K562 (cell line): ENCODE measurements at regions not wholly inside any gene's neighbourhood (a gene's known extent, or its start where the extent isn't known, plus 50 kb on each side); places are given as distances from the start of the nearest gene placed in this dataset.

Experiments used
- ATAC-seq: fragments of 200-7000 bp; cut with Tn5 transposase; 3 replicates; pipeline ENCODE4 v1.9.1; 2020; ENCODE audit warnings: moderate library complexity
- BruUV-seq: library from RNA; stranded (reverse); fragments of 400-500 nt; replicated peaks from 2 replicates; lab custom pipeline; 2021; lab: Mats Ljungman, UMichigan
- CTCF ChIA-PET: fragments of 300-600 bp; formaldehyde crosslinking; extraction: SDS; loops from one replicate; lab custom pipeline; 2021; ENCODE audit warnings: low intra/inter-chr PET ratio; lab: Yijun Ruan, JAX
- POLR2A ChIA-PET: fragments of 300-600, 350-650 bp; sonication (Branson Sonifier 250); formaldehyde crosslinking; extraction: SDS; loops from one replicate; lab custom pipeline; 2021; ENCODE audit warnings: antibody characterized with exemption, inconsistent platforms; lab: Yijun Ruan, JAX
- DNase-seq, 4 experiments: peaks; one replicate each; pipeline versions ENCODE4 v3.0.0 to v3.0.0-alpha.2; 2011 to 2018; ENCODE audit warnings: low spot score in 3 of 4, mixed read lengths in 3 of 4; ENCODE audit errors: extremely low read depth in 1 of 4
- FAIRE-seq: peaks from 2 replicates; lab custom pipeline; 2011; peaks lifted over from hg19 to GRCh38; lab: Jason Lieb, UNC
- H2AFZ ChIP-seq: 2 replicates; pipeline ENCODE4 v1.6.0; 2011; ENCODE audit warnings: low read depth, low read length, control low read depth, inconsistent platforms
- H3K27ac ChIP-seq: fragments of 200-600 bp; 3 replicates; pipeline ENCODE4 v1.8.0; 2011; ENCODE audit warnings: low read depth, mild to moderate bottlenecking, control low read depth, inconsistent platforms, low read length, moderate library complexity, mixed read lengths; ENCODE audit errors: extremely low read depth
- H3K27me3 ChIP-seq, 2 experiments: fragments of 300-600 bp in 1 of 2; 2 replicates in 1 of 2; 3 replicates in 1 of 2; pipeline versions ENCODE4 v1.6.0 to v1.8.0; 2011; ENCODE audit warnings: inconsistent platforms in 2 of 2, low read length in 2 of 2, mild to moderate bottlenecking in 1 of 2, mixed read lengths in 1 of 2, moderate library complexity in 1 of 2; ENCODE audit not compliant: control insufficient read depth in 2 of 2, insufficient read depth in 2 of 2
- H3K36me3 ChIP-seq: fragments of 300-600 bp; 3 replicates; pipeline ENCODE4 v1.8.0; 2011; ENCODE audit warnings: mild to moderate bottlenecking, low read length, inconsistent platforms; ENCODE audit not compliant: control insufficient read depth, insufficient read depth
- H3K4me1 ChIP-seq, 2 experiments: fragments of 200-600 bp in 1 of 2; replicated peaks in 1 of 2; 2 replicates in 1 of 2; 3 replicates in 1 of 2; pipeline versions ENCODE4 v1.5.1 to v1.8.0; 2011; ENCODE audit warnings: inconsistent platforms in 2 of 2, low read length in 2 of 2, mild to moderate bottlenecking in 1 of 2, mixed read lengths in 1 of 2, moderate library complexity in 1 of 2; ENCODE audit not compliant: control insufficient read depth in 2 of 2, insufficient read depth in 2 of 2
- H3K4me2 ChIP-seq: 2 replicates; pipeline ENCODE4 v1.6.1; 2011; ENCODE audit warnings: low read length, control low read depth, inconsistent platforms, mixed read lengths; ENCODE audit not compliant: insufficient read depth
- H3K4me3 ChIP-seq: fragments of 200-600 bp; sonication (generic), shearing (Covaris generic); 2 replicates; pipeline ENCODE4 v1.5.1; 2016; ENCODE audit warnings: control low read depth, inconsistent platforms
- H3K79me2 ChIP-seq: fragments of 200-600 bp; 3 replicates; pipeline ENCODE4 v1.8.0; 2011; ENCODE audit warnings: low read length, inconsistent platforms; ENCODE audit not compliant: control insufficient read depth, insufficient read depth
- H3K9ac ChIP-seq, 2 experiments: 2 replicates each; pipeline versions ENCODE4 v1.6.0 to v1.6.1; 2011; ENCODE audit warnings: low read depth in 2 of 2, low read length in 2 of 2, control low read depth in 1 of 2, inconsistent platforms in 1 of 2, mild to moderate bottlenecking in 1 of 2, mixed read lengths in 1 of 2; ENCODE audit not compliant: insufficient read depth in 1 of 2
- H3K9me1 ChIP-seq: one replicate; pipeline ENCODE4 v1.6.0; 2011; ENCODE audit warnings: inconsistent platforms, mild to moderate bottlenecking, low read length, moderate library complexity; ENCODE audit not compliant: control insufficient read depth, insufficient read depth
- H3K9me3 ChIP-seq: replicated peaks from 2 replicates; pipeline ENCODE4 v1.5.1; 2011; ENCODE audit warnings: low read depth, low read length, inconsistent platforms; ENCODE audit not compliant: control insufficient read depth, insufficient read depth
- H4K20me1 ChIP-seq: replicated peaks from 2 replicates; pipeline ENCODE4 v1.6.1; 2011; ENCODE audit warnings: low read length, inconsistent platforms, mixed read lengths; ENCODE audit not compliant: control insufficient read depth, insufficient read depth
- HSF4 ChIP-seq: fragments of 250-450 bp; sonication (Bioruptor Pico); IDR thresholded peaks from 2 replicates; pipeline ENCODE4 v2.1.2; 2022; ENCODE audit warnings: mild to moderate bottlenecking, moderate library complexity, borderline replicate concordance
- SPI1 ChIP-seq: IDR thresholded peaks from 2 replicates; pipeline ENCODE4 v1.6.1; 2011; ENCODE audit warnings: low read depth, low read length, control low read depth, borderline replicate concordance
- ZNF121 ChIP-seq: sonication (generic); formaldehyde crosslinking; conservative IDR thresholded peaks from 2 replicates; pipeline ENCODE4 v1.8.0; 2022; ENCODE audit warnings: missing genetic modification reagents
- WGBS: fragments of 100-300 bp; shearing (Covaris generic); methylation state at CpG from one replicate; pipeline ENCODE4 v1.1.6; 2016; ENCODE audit warnings: low coverage, mixed read lengths; ENCODE audit not compliant: insufficient coverage; ENCODE audit errors: missing lambda C conversion rate; 5-methylcytosine and 5-hydroxymethylcytosine counted together
- in situ Hi-C: fragments of 300-500 bp; cut with MboI; formaldehyde crosslinking; loops from 4 replicates; pipeline ENCODE4 v1.15.0; 2018; ENCODE audit warnings: inconsistent platforms, mixed read lengths
- intact Hi-C: fragments of 100-400 bp; cut with micrococcal nuclease; formaldehyde crosslinking; loops from 2 replicates; pipeline ENCODE4 v1.14.2; 2022
- TF ChIP-seq, protein P1 (sequence below): fragments of 450-650 bp; IDR thresholded peaks from 2 replicates; pipeline ENCODE4 v1.6.1; 2017; ENCODE audit warnings: antibody characterized with exemption, mild to moderate bottlenecking
- TF ChIP-seq, protein P2 (sequence below): IDR thresholded peaks from 3 replicates; pipeline ENCODE4 v1.6.1; 2011; ENCODE audit warnings: borderline replicate concordance, mild to moderate bottlenecking; ENCODE audit not compliant: insufficient read length, insufficient read depth
- TF ChIP-seq, protein P3 (sequence below), 2 experiments: fragments of 450-650 bp; IDR thresholded peaks; 2 replicates each; pipeline ENCODE4 v1.6.1; 2016

DNA sequence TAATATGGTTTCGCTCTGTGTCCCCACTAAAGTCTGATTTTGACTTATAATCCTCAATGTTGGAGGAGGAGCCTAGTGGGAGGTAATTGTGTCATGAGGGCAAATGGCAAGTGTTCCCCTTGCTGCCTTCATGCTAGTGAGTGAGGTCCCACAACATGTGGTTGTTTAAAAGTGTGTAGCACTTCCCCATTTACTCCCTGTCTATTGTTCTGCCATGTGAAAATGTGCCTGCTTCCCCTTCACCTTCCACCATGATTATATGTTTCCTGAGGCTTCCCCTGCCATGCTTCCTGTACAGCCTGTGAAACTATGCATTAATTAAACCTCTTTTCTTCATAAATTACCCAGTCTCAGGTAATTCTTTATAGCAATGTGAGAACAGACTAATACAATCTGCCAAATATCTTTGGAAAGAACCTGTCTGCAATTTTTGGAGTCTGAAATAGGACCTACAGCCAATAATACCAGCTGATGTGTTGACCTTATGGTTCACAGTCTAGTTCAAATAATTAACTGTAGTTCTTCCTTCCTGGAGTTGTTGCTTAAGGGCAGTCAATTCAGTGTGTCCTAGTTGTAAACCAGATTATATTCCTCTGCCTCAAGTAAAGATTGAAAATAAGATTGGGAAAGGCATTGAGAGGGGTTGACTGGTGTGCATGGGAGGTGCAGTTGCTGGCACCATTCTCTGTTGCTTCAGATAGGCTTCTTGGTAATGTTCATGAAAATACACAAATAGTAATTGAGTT is 1442.9 kb downstream of the SLITRK1 start (continued):
- no peak for TF ChIP-seq ZNF121 (CRISPR knock-in tag)

DNA sequence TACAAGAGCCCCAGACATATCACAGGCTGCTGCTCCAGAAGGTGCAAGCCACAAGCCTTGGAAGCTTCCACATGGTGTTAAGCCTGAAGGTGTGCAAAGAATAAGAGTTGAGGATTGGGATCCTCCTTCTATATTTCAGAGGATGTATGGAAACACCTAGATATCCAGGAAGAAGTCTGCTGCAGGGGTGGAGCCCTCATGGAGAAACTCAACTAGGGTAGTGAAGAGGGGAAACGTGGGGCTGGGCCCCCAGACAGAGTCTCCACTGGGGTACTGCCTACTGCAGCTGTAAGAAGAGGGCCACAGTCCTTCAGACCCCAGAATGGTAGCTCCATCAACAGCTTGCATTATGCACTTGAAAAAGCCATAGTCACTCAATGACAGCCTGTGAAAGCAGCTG is 1444.0 kb downstream of the SLITRK1 start:
- CTCF ChIA-PET, result no interaction called here
- FAIRE-seq, result no peak

More for the DNA sequence above, 1444.0 kb downstream of the SLITRK1 start:
- Histone ChIP-seq H3K4me2 (no peak overlapping the region), H3K9me3 (no peaks in the 10 kb centered on the region), H3K27me3 (no peaks in the 10 kb centered on the region), H3K4me1 (no peaks in the 10 kb centered on the region), H3K27ac (no peak overlapping the region), H3K9me1 (no peaks in the 10 kb centered on the region), H3K9ac (no peak overlapping the region), H3K79me2 (no peaks in the 10 kb centered on the region)
- no TSS peak for BruUV-seq
- WGBS, result 0% methylated on average over 1 of the region's 1 CpG
- DNase-seq (no peak), ATAC-seq (no peak)
- POLR2A ChIA-PET, result no interaction called here
- intact Hi-C loops, result no loop called here
- TF ChIP-seq, protein P1, sequence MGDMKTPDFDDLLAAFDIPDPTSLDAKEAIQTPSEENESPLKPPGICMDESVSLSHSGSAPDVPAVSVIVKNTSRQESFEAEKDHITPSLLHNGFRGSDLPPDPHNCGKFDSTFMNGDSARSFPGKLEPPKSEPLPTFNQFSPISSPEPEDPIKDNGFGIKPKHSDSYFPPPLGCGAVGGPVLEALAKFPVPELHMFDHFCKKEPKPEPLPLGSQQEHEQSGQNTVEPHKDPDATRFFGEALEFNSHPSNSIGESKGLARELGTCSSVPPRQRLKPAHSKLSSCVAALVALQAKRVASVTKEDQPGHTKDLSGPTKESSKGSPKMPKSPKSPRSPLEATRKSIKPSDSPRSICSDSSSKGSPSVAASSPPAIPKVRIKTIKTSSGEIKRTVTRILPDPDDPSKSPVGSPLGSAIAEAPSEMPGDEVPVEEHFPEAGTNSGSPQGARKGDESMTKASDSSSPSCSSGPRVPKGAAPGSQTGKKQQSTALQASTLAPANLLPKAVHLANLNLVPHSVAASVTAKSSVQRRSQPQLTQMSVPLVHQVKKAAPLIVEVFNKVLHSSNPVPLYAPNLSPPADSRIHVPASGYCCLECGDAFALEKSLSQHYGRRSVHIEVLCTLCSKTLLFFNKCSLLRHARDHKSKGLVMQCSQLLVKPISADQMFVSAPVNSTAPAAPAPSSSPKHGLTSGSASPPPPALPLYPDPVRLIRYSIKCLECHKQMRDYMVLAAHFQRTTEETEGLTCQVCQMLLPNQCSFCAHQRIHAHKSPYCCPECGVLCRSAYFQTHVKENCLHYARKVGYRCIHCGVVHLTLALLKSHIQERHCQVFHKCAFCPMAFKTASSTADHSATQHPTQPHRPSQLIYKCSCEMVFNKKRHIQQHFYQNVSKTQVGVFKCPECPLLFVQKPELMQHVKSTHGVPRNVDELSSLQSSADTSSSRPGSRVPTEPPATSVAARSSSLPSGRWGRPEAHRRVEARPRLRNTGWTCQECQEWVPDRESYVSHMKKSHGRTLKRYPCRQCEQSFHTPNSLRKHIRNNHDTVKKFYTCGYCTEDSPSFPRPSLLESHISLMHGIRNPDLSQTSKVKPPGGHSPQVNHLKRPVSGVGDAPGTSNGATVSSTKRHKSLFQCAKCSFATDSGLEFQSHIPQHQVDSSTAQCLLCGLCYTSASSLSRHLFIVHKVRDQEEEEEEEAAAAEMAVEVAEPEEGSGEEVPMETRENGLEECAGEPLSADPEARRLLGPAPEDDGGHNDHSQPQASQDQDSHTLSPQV, result no peak
- TF ChIP-seq HSF4 (CRISPR knock-in tag) (no peak), SPI1 (no peak)
- TF ChIP-seq, protein P2, sequence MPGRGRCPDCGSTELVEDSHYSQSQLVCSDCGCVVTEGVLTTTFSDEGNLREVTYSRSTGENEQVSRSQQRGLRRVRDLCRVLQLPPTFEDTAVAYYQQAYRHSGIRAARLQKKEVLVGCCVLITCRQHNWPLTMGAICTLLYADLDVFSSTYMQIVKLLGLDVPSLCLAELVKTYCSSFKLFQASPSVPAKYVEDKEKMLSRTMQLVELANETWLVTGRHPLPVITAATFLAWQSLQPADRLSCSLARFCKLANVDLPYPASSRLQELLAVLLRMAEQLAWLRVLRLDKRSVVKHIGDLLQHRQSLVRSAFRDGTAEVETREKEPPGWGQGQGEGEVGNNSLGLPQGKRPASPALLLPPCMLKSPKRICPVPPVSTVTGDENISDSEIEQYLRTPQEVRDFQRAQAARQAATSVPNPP, result no peak
- TF ChIP-seq, protein P3, sequence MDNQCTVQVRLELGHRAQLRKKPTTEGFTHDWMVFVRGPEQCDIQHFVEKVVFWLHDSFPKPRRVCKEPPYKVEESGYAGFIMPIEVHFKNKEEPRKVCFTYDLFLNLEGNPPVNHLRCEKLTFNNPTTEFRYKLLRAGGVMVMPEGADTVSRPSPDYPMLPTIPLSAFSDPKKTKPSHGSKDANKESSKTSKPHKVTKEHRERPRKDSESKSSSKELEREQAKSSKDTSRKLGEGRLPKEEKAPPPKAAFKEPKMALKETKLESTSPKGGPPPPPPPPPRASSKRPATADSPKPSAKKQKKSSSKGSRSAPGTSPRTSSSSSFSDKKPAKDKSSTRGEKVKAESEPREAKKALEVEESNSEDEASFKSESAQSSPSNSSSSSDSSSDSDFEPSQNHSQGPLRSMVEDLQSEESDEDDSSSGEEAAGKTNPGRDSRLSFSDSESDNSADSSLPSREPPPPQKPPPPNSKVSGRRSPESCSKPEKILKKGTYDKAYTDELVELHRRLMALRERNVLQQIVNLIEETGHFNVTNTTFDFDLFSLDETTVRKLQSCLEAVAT (IDR thresholded peaks at IDR 0.05), result no peak
- TF ChIP-seq, all 486 proteins: peak for 0
- no peaks in the 10 kb centered on the region for H3K36me3 ChIP-seq
- in situ Hi-C loops, result no loop called here
- no peak overlapping the region for H2AFZ ChIP-seq
- H4K20me1 ChIP-seq, result no peaks in the 10 kb centered on the region
- H3K4me3 ChIP-seq, result no peak overlapping the region
